Hepatocyte (in vitro differentiated cells): ENCODE measurements at regions not wholly inside any gene's neighbourhood (a gene's known extent, or its start where the extent isn't known, plus 50 kb on each side); places are given as distances from the start of the nearest gene placed in this dataset.
A peak's percentile ranks its signal among the peaks of the same experiment; 100 is the strongest.

Experiments used
- DNase-seq: peaks from one replicate; pipeline ENCODE4 v3.0.0-alpha.2; 2016; ENCODE audit warnings: low spot score
- H2AFZ ChIP-seq: fragments of 200-600 bp; sonication (generic); 2 replicates; pipeline ENCODE4 v1.6.0; 2016; ENCODE audit warnings: antibody characterized with exemption, mild to moderate bottlenecking
- H3K27ac ChIP-seq: fragments of 200-600 bp; sonication (generic); 2 replicates; pipeline ENCODE4 v1.5.1; 2016; ENCODE audit warnings: mild to moderate bottlenecking
- H3K27me3 ChIP-seq: fragments of 200-600 bp; sonication (generic); 2 replicates; pipeline ENCODE4 v1.6.1; 2016
- H3K36me3 ChIP-seq: fragments of 200-600 bp; sonication (generic); replicated peaks from 2 replicates; pipeline ENCODE4 v1.5.1; 2016; ENCODE audit warnings: low read depth; ENCODE audit not compliant: insufficient read depth
- H3K4me1 ChIP-seq: fragments of 200-600 bp; sonication (generic); 2 replicates; pipeline ENCODE4 v1.5.1; 2016; ENCODE audit warnings: mild to moderate bottlenecking, moderate library complexity; ENCODE audit not compliant: insufficient read depth
- H3K4me2 ChIP-seq: fragments of 200-600 bp; sonication (generic); 2 replicates; pipeline ENCODE4 v1.6.0; 2016
- H3K4me3 ChIP-seq: fragments of 200-600 bp; sonication (generic); 2 replicates; pipeline ENCODE4 v1.5.1; 2016; ENCODE audit warnings: mild to moderate bottlenecking
- H3K79me2 ChIP-seq: fragments of 200-600 bp; sonication (generic); 2 replicates; pipeline ENCODE4 v1.6.0; 2017; ENCODE audit warnings: mild to moderate bottlenecking
- H3K9me2 ChIP-seq: fragments of 200-600 bp; sonication (generic); replicated peaks from 2 replicates; pipeline ENCODE4 v1.6.0; 2017; ENCODE audit warnings: mild to moderate bottlenecking; ENCODE audit not compliant: insufficient read depth
- H3K9me3 ChIP-seq: fragments of 200-600 bp; sonication (generic); 2 replicates; pipeline ENCODE4 v1.5.1; 2016; ENCODE audit warnings: low read depth, mild to moderate bottlenecking
- H4K20me1 ChIP-seq: fragments of 200-600 bp; sonication (generic); 2 replicates; pipeline ENCODE4 v1.6.0; 2016; ENCODE audit warnings: mild to moderate bottlenecking; ENCODE audit not compliant: insufficient read depth, poor library complexity, severe bottlenecking
- CTCF ChIP-seq: fragments of 200-600 bp; sonication (generic); IDR thresholded peaks from 2 replicates; pipeline ENCODE4 v1.5.1; 2016; ENCODE audit warnings: antibody characterized with exemption, mild to moderate bottlenecking; ENCODE audit not compliant: poor library complexity
- EZH2 ChIP-seq: fragments of 200-600 bp; sonication (generic); IDR thresholded peaks from 2 replicates; pipeline ENCODE4 v1.6.1; 2016; ENCODE audit warnings: antibody characterized with exemption, mild to moderate bottlenecking, borderline replicate concordance
- EZH2phosphoT487 ChIP-seq: fragments of 200-600 bp; sonication (generic); IDR thresholded peaks from one replicate; pipeline ENCODE4 v1.6.1; 2018; ENCODE audit warnings: antibody characterized with exemption, mild to moderate bottlenecking, low read depth, moderate library complexity; ENCODE audit not compliant: unreplicated experiment, severe bottlenecking
- WGBS: methylation state at CpG from one replicate; pipeline ENCODE4 v1.1.6; 2016; ENCODE audit warnings: low lambda C conversion rate; ENCODE audit errors: missing lambda C conversion rate; 5-methylcytosine and 5-hydroxymethylcytosine counted together

GRCh38 chr6:48486373-48486772 lies 375.4 kb upstream of the PTCHD4 start:
- Histone ChIP-seq H3K4me2 (no peak overlapping the region), H3K9me3 (no peaks in the 10 kb centered on the region), H3K4me3 (no peak overlapping the region), H2AFZ (no peak overlapping the region), H3K27me3 (no peaks in the 10 kb centered on the region), H3K79me2 (no peaks in the 10 kb centered on the region), H3K36me3 (no peaks in the 10 kb centered on the region), H3K27ac (no peak overlapping the region), H3K4me1 (no peaks in the 10 kb centered on the region), H4K20me1 (no peaks in the 10 kb centered on the region), H3K9me2 (no peaks in the 10 kb centered on the region)
- 76% methylated on average over 3 of the region's 3 CpGs for WGBS
- TF ChIP-seq CTCF = no peak
- no peak for DNase-seq

- Histone ChIP-seq H3K79me2 (no peaks in the 10 kb centered on the region), H3K27ac (no peak overlapping the region), H2AFZ (no peak overlapping the region), H3K9me3 (no peaks in the 10 kb centered on the region), H3K36me3 (no peaks in the 10 kb centered on the region), H3K4me2 (no peak overlapping the region), H3K27me3 (no peaks in the 10 kb centered on the region), H3K4me1 (no peaks in the 10 kb centered on the region), H4K20me1 (no peaks in the 10 kb centered on the region), H3K9me2 (no peaks in the 10 kb centered on the region), H3K4me3 (no peak overlapping the region)
- TF ChIP-seq EZH2phosphoT487 (no peak), EZH2 (no peak), CTCF (peak; percentile 34)
- DNase-seq = peak; percentile 28
These were observed 365.3 kb upstream of the PTCHD4 start for GRCh38 chr6:48476257-48476656.

GRCh38 chr6:48475275-48475674 lies 364.3 kb upstream of the PTCHD4 start:
- Histone ChIP-seq H3K36me3 (no peaks in the 10 kb centered on the region), H3K4me1 (no peaks in the 10 kb centered on the region), H2AFZ (no peak overlapping the region), H3K4me2 (no peak overlapping the region), H3K9me3 (no peaks in the 10 kb centered on the region), H3K4me3 (no peak overlapping the region), H3K79me2 (no peaks in the 10 kb centered on the region), H3K9me2 (no peaks in the 10 kb centered on the region), H3K27me3 (no peaks in the 10 kb centered on the region), H3K27ac (no peak overlapping the region), H4K20me1 (no peaks in the 10 kb centered on the region)
- 100% methylated on average over 1 of the region's 1 CpG for WGBS
- TF ChIP-seq CTCF (no peak), EZH2 (no peak), EZH2phosphoT487 (no peak)
- no peak for DNase-seq

- Histone ChIP-seq H3K27me3 (no peaks in the 10 kb centered on the region), H3K9me3 (no peaks in the 10 kb centered on the region), H2AFZ (no peak overlapping the region), H4K20me1 (no peaks in the 10 kb centered on the region), H3K4me1 (no peaks in the 10 kb centered on the region), H3K27ac (no peak overlapping the region), H3K79me2 (no peaks in the 10 kb centered on the region), H3K4me2 (no peak overlapping the region), H3K36me3 (no peaks in the 10 kb centered on the region), H3K4me3 (no peak overlapping the region), H3K9me2 (no peaks in the 10 kb centered on the region)
- no peak for DNase-seq
- no peak for TF ChIP-seq EZH2
- TF ChIP-seq EZH2phosphoT487 = no peak
- TF ChIP-seq CTCF = no peak
- 67% methylated on average over 2 of the region's 2 CpGs for WGBS
These were observed 363.8 kb upstream of the PTCHD4 start for GRCh38 chr6:48474830-48475229.
